Osteocyte (in vitro differentiated cells): ENCODE measurements at regions not wholly inside any gene's neighbourhood (a gene's known extent, or its start where the extent isn't known, plus 50 kb on each side); places are given as distances from the start of the nearest gene placed in this dataset.
A peak's percentile ranks its signal among the peaks of the same experiment; 100 is the strongest.

Source experiments
- DNase-seq: peaks from one replicate; pipeline ENCODE4 v3.0.0; 2021; ENCODE audit warnings: mixed read lengths; ENCODE audit not compliant: unreplicated experiment; ENCODE audit errors: extremely low spot score
- H3K27ac Mint-ChIP-seq: one replicate; pipeline ENCODE4 v1.8.0; 2021; ENCODE audit warnings: mild to moderate bottlenecking, mixed read lengths; ENCODE audit not compliant: unreplicated experiment
- H3K27me3 Mint-ChIP-seq: one replicate; pipeline ENCODE4 v1.8.0; 2021; ENCODE audit warnings: mixed read lengths; ENCODE audit not compliant: unreplicated experiment
- H3K36me3 Mint-ChIP-seq: one replicate; pipeline ENCODE4 v1.8.0; 2021; ENCODE audit warnings: mixed read lengths; ENCODE audit not compliant: unreplicated experiment
- H3K4me1 Mint-ChIP-seq: one replicate; pipeline ENCODE4 v1.8.0; 2021; ENCODE audit warnings: mixed read lengths; ENCODE audit not compliant: unreplicated experiment
- H3K4me3 Mint-ChIP-seq: one replicate; pipeline ENCODE4 v1.8.0; 2021; ENCODE audit warnings: mild to moderate bottlenecking, moderate library complexity, mixed read lengths; ENCODE audit not compliant: unreplicated experiment
- H3K9me3 Mint-ChIP-seq: one replicate; pipeline ENCODE4 v1.8.0; 2021; ENCODE audit warnings: mixed read lengths; ENCODE audit not compliant: unreplicated experiment
- TF ChIP-seq, protein P1 (sequence below): fragments of 200-600 bp; sonication (generic); IDR thresholded peaks from 2 replicates; pipeline ENCODE4 v1.5.0; 2021; ENCODE audit warnings: antibody characterized with exemption, mild to moderate bottlenecking, moderate library complexity

- no peak overlapping the region for H3K27ac Mint-ChIP-seq
- H3K27me3 Mint-ChIP-seq, result no peaks in the 10 kb centered on the region
- H3K9me3 Mint-ChIP-seq, result peaks cover 7% of the 10 kb centered on the region
- TF ChIP-seq, protein P1, sequence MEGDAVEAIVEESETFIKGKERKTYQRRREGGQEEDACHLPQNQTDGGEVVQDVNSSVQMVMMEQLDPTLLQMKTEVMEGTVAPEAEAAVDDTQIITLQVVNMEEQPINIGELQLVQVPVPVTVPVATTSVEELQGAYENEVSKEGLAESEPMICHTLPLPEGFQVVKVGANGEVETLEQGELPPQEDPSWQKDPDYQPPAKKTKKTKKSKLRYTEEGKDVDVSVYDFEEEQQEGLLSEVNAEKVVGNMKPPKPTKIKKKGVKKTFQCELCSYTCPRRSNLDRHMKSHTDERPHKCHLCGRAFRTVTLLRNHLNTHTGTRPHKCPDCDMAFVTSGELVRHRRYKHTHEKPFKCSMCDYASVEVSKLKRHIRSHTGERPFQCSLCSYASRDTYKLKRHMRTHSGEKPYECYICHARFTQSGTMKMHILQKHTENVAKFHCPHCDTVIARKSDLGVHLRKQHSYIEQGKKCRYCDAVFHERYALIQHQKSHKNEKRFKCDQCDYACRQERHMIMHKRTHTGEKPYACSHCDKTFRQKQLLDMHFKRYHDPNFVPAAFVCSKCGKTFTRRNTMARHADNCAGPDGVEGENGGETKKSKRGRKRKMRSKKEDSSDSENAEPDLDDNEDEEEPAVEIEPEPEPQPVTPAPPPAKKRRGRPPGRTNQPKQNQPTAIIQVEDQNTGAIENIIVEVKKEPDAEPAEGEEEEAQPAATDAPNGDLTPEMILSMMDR, result no peak
- no peak for DNase-seq
- H3K4me3 Mint-ChIP-seq, result no peak overlapping the region
- H3K36me3 Mint-ChIP-seq, result no peaks in the 10 kb centered on the region
- H3K4me1 Mint-ChIP-seq, result no peaks in the 10 kb centered on the region
Measured at GRCh38 chr14:104385111-104385510, 194.5 kb upstream of the C14orf180 start.

- Mint-ChIP-seq H3K4me1 (no peaks in the 10 kb centered on the region), H3K27me3 (no peaks in the 10 kb centered on the region), H3K36me3 (no peaks in the 10 kb centered on the region), H3K4me3 (no peak overlapping the region), H3K27ac (no peak overlapping the region), H3K9me3 (peaks cover 7% of the 10 kb centered on the region)
- TF ChIP-seq, protein P1, result no peak
- no peak for DNase-seq
Measured at GRCh38 chr14:104385531-104386101, 193.9 kb upstream of the C14orf180 start.

DNA sequence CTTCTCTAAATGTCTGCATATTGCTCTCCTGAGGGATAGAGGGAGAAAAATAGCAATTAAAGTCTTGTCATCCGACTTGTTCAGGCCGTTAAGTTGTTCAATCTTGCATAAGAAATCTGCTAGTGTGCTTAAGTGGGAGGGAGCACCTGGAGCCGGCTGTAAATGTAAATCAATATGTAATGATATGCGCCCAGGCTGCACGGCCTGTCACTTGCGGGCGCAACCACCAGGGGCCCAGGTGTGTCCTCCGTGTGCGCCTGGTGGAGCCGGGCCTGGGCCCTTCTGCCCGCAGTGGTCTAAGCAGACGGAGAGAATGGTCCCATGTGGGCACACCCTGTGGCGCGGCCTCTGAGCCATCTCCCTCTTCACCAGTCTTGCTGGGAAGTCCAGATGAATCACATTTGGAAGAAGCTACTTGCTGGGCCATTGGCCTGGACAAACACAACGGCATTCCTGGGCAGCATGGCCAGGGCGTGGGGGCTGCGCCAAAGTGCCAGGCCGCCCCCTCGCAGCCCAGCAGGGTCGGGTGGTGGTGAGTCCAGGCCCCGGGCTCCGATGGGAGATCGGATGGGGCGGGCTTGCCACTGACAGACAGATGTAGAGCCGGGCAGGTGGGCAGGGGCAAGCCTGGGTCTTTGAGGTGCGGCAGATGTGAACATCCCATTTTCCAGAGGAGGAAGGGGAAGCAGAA is 193.3 kb upstream of the C14orf180 start:
- TF ChIP-seq, protein P1, result no peak
- Mint-ChIP-seq H3K36me3 (no peaks in the 10 kb centered on the region), H3K27me3 (no peaks in the 10 kb centered on the region), H3K4me1 (no peaks in the 10 kb centered on the region), H3K9me3 (peaks cover 5% of the 10 kb centered on the region), H3K27ac (no peak overlapping the region), H3K4me3 (no peak overlapping the region)
- peak; percentile 83 for DNase-seq

GRCh38 chr14:104387022-104388010 is 192.2 kb upstream of the C14orf180 start:
- no peak overlapping the region for H3K27ac Mint-ChIP-seq
- peak; percentile 82 for DNase-seq

More at GRCh38 chr14:104387022-104388010, 192.2 kb upstream of the C14orf180 start:
- Mint-ChIP-seq H3K27me3 (no peaks in the 10 kb centered on the region), H3K4me1 (no peaks in the 10 kb centered on the region), H3K36me3 (no peaks in the 10 kb centered on the region), H3K9me3 (no peaks in the 10 kb centered on the region), H3K4me3 (no peak overlapping the region)
- TF ChIP-seq, protein P1, result no peak
